GM12874 (cell line): ENCODE measurements at regions not wholly inside any gene's neighbourhood (a gene's known extent, or its start where the extent isn't known, plus 50 kb on each side); places are given as distances from the start of the nearest gene placed in this dataset.

ENCODE experiments used
- TF ChIP-seq, protein P1 (sequence below): IDR thresholded peaks from 2 replicates; pipeline ENCODE4 v1.5.1; 2011; ENCODE audit warnings: low read depth, mild to moderate bottlenecking, control low read depth, low read length, moderate library complexity; ENCODE audit not compliant: insufficient read depth

DNA sequence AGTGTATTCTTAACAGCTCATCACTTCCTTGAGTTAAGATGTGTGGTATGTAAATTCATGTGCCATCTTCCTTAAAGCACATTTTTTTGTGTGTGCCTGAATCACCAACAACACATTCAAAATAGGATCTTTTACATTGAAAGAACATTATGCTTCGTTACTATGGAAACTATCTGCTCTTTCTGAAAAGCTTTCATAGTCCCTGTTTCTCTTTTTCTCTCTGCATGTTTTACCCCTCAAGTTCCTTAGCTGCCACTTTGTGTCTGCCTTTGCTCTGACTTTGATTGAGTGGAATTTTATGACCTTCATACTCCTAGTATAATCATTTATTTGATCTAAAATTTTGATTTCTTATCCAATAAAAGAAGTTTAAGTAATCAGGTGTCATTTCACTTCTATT is 880.3 kb upstream of the FOXG1 start:
- TF ChIP-seq, protein P1, sequence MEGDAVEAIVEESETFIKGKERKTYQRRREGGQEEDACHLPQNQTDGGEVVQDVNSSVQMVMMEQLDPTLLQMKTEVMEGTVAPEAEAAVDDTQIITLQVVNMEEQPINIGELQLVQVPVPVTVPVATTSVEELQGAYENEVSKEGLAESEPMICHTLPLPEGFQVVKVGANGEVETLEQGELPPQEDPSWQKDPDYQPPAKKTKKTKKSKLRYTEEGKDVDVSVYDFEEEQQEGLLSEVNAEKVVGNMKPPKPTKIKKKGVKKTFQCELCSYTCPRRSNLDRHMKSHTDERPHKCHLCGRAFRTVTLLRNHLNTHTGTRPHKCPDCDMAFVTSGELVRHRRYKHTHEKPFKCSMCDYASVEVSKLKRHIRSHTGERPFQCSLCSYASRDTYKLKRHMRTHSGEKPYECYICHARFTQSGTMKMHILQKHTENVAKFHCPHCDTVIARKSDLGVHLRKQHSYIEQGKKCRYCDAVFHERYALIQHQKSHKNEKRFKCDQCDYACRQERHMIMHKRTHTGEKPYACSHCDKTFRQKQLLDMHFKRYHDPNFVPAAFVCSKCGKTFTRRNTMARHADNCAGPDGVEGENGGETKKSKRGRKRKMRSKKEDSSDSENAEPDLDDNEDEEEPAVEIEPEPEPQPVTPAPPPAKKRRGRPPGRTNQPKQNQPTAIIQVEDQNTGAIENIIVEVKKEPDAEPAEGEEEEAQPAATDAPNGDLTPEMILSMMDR = no peak

DNA sequence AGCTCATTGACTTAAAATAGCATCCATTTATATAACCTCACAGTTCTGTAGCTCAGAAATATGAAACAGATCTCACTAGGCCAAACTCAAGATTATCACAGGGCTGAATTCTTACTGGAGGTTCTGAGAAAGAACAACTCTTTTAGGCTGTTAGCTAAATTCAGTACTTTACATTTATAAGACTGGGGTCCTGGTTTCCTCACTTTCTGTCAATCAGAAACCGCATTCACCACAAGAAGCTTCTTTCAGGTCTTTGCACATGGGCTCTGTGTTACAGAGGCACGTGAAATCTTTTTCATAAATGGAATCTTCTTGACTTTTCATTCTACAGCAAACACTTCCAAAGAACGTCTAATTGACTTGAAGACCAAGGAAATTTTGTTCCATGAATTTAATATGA is 876.3 kb upstream of the FOXG1 start:
- TF ChIP-seq, protein P1 = no peak

DNA sequence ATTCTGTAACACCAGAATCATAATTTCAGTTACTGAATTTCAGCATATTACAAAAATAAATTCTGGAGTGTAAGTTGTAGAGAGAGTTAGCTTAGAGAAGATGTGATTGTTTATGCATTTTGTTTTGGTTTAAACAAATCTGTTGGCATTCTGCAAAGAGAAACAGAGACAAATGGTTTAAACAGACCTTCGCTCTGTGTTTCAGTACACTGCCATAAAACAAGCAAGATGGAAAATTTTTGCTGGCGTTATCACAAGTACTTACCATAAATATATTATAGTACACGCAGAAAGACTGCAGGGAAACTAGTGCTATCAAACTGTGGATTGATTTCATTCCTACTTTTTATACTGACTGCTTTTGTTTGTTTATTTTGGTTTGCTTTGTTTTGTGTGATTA is 850.3 kb upstream of the FOXG1 start:
- TF ChIP-seq, protein P1 = no peak

DNA sequence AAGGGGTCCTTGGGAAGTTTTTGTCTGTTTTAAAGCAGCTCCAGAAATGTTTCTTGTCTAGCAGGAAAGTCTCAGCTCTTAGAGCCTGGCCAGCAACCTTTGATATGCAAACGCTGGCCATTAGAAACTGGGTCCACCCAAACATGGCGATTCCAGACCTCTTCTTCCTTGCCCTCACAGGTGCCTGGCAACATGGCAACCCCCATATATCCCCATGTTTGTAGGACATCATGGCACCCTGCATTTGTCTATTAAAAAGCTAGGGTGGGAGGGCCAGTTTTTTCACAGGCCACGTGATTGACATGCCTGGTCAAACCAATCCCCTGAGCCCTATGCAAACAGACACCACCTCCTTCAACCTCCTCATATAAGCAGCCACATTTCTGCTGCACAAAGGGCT is 848.7 kb upstream of the FOXG1 start:
- TF ChIP-seq, protein P1 = no peak

DNA sequence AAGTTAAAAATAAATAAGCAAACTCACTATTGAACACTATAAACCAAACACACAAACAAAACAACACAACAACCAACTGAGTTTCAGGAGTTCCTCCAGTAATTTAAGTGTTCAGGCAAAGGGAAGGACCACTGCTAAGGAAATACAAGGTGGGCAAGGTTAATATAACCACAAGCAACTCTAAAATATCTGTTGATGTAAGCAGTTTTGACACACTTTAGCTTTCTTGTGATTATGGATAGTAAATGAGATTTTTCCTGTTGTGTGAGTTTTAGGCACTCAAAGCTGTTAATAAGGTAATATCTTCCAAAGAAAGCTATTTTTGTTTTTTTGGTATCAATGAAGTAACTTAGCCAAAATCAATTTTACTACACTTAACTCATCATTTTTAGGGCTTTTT is 839.1 kb upstream of the FOXG1 start:
- TF ChIP-seq, protein P1 = no peak

DNA sequence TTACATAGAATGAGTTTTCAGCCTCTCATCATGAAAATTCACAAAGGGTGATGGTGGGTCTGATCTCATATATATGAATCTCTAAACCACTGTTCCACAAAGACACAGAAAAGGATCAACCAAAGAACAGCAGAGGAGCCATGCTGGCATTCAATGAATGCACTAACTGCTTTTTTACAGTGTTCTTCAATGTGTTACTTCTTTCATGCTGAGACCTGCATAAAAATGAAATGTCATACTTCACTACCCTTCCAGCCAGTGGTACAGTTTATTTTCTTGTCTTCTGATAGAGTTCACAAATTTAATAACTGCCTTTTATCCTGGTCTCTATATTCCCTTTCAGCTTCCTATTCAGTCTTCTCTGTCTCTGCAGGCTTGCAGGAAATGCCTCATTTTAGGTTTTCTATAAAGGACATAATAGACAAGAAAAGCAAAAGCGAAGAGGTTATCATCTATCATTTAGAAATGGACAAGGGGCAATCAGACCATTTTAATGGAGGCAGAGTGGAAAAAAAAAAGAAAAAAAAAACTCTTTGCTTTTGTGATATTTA is 836.7 kb upstream of the FOXG1 start:
- TF ChIP-seq, protein P1 = no peak

DNA sequence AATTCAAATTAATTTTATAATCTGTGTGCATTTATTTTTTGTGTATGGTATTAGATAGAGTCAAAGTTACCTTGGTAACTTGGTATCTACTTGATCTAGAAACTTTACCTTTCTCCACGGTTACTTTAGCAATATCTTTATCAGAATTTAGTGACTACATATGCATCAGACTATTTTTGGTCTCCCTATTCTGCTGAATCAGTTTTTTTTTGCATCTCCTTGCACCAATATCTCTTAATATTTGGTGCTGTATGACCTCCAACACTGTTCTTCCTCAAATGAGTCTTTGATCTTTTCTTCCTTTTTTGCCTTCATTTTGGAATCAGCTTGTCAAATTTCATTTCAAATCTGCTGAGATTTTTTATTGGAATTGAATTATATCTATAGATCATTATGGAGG is 828.2 kb upstream of the FOXG1 start:
- TF ChIP-seq, protein P1 = no peak

DNA sequence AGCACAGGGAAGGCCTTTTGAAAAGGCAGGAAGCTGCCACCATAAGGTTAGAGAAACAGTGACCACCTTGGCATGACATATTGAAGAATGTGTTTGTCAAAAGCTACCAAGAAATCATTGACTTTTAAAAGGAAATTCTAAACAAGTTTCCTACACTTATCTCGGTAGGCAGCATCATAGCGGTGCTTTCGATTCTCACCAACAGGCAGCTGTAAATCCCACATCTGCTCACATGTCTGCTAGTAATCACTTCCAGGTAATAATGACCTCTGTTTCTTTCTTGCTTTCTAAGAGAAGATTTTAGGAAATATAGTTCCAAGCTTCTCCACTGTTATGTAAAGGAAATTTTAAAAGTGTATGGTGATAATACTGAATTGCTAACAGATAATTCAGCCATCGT is 821.1 kb upstream of the FOXG1 start:
- TF ChIP-seq, protein P1 = no peak
